CD4-positive, alpha-beta T cell treated with Interleukin-17A for 4 hours (primary cell): ENCODE measurements at regions not wholly inside any gene's neighbourhood (a gene's known extent, or its start where the extent isn't known, plus 50 kb on each side); places are given as distances from the start of the nearest gene placed in this dataset.

Experiments used
- DNase-seq: peaks from one replicate; pipeline ENCODE4 v3.0.0-alpha.2; 2020; ENCODE audit warnings: mixed read lengths

GRCh38 chr20:50394569-50394968, 115.6 kb upstream of the PTPN1 start:
- DNase-seq: no peak

GRCh38 chr20:50395251-50395729, 114.9 kb upstream of the PTPN1 start:
- DNase-seq: no peak

- no peak for DNase-seq
Measured at GRCh38 chr20:50395914-50396488, 114.2 kb upstream of the PTPN1 start.

GRCh38 chr20:50396623-50397022, 113.6 kb upstream of the PTPN1 start:
- no peak for DNase-seq

GRCh38 chr20:50397058-50397457, 113.1 kb upstream of the PTPN1 start:
- no peak for DNase-seq

GRCh38 chr20:50398064-50398463, 112.1 kb upstream of the PTPN1 start:
- no peak for DNase-seq

- no peak for DNase-seq
Measured at GRCh38 chr20:50398471-50398820, 111.7 kb upstream of the PTPN1 start.

- DNase-seq: no peak
Measured at GRCh38 chr20:50398821-50399554, 111.2 kb upstream of the PTPN1 start.

- DNase-seq: no peak
Measured at GRCh38 chr20:50399555-50399916, 110.6 kb upstream of the PTPN1 start.

- DNase-seq: no peak
Measured at GRCh38 chr20:50399917-50400704, 110.1 kb upstream of the PTPN1 start.

- no peak for DNase-seq
Measured at GRCh38 chr20:50400705-50401586, 109.2 kb upstream of the PTPN1 start.

- no peak for DNase-seq
Measured at GRCh38 chr20:50401587-50402418, 108.4 kb upstream of the PTPN1 start.

GRCh38 chr20:50403565-50404418, 106.4 kb upstream of the PTPN1 start:
- no peak for DNase-seq

GRCh38 chr20:50404419-50405234, 105.6 kb upstream of the PTPN1 start:
- no peak for DNase-seq

GRCh38 chr20:50405235-50405914, 104.8 kb upstream of the PTPN1 start:
- DNase-seq: no peak

GRCh38 chr20:50405915-50406609, 104.1 kb upstream of the PTPN1 start:
- no peak for DNase-seq

- DNase-seq: no peak
Measured at GRCh38 chr20:50406610-50407136, 103.5 kb upstream of the PTPN1 start.

GRCh38 chr20:50408526-50409364, 101.4 kb upstream of the PTPN1 start:
- DNase-seq: no peak
